AG09309 (cell line): ENCODE measurements at regions not wholly inside any gene's neighbourhood (a gene's known extent, or its start where the extent isn't known, plus 50 kb on each side); places are given as distances from the start of the nearest gene placed in this dataset.

Experiments
- DNase-seq: peaks from one replicate; pipeline ENCODE4 v3.0.0-alpha.2; 2010; ENCODE audit warnings: low read depth
- H3K4me3 ChIP-seq: 2 replicates; pipeline ENCODE4 v1.5.1; 2011; ENCODE audit warnings: mild to moderate bottlenecking, low read depth, low read length, moderate library complexity; ENCODE audit not compliant: control insufficient read depth
- TF ChIP-seq, protein P1 (sequence below): IDR thresholded peaks from 2 replicates; pipeline ENCODE4 v1.5.1; 2011; ENCODE audit warnings: mild to moderate bottlenecking, low read depth, low read length, inconsistent platforms; ENCODE audit not compliant: insufficient read depth, control insufficient read depth; ENCODE audit errors: missing control alignments

DNA sequence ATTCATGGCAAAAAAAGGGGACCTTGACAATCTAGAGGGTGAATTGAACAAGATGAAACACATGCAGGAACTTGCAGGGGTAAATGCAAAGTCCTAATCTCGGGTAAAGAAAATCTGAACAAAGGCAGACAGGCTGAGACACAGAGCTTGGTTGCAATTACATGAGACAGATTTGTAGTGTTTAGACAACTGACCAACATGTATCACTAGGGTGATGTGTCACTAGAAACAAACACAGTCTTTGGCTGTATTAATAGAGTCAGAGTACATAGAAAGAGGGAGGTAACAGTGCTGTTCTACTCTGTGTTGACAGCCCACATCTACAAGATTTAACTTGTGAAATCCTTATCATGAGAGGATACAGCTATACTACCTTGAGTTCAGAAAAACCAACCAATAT is 78.1 kb upstream of the GRIK3 start:
- H3K4me3 ChIP-seq = no peak overlapping the region
- TF ChIP-seq, protein P1, sequence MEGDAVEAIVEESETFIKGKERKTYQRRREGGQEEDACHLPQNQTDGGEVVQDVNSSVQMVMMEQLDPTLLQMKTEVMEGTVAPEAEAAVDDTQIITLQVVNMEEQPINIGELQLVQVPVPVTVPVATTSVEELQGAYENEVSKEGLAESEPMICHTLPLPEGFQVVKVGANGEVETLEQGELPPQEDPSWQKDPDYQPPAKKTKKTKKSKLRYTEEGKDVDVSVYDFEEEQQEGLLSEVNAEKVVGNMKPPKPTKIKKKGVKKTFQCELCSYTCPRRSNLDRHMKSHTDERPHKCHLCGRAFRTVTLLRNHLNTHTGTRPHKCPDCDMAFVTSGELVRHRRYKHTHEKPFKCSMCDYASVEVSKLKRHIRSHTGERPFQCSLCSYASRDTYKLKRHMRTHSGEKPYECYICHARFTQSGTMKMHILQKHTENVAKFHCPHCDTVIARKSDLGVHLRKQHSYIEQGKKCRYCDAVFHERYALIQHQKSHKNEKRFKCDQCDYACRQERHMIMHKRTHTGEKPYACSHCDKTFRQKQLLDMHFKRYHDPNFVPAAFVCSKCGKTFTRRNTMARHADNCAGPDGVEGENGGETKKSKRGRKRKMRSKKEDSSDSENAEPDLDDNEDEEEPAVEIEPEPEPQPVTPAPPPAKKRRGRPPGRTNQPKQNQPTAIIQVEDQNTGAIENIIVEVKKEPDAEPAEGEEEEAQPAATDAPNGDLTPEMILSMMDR = no peak

DNA sequence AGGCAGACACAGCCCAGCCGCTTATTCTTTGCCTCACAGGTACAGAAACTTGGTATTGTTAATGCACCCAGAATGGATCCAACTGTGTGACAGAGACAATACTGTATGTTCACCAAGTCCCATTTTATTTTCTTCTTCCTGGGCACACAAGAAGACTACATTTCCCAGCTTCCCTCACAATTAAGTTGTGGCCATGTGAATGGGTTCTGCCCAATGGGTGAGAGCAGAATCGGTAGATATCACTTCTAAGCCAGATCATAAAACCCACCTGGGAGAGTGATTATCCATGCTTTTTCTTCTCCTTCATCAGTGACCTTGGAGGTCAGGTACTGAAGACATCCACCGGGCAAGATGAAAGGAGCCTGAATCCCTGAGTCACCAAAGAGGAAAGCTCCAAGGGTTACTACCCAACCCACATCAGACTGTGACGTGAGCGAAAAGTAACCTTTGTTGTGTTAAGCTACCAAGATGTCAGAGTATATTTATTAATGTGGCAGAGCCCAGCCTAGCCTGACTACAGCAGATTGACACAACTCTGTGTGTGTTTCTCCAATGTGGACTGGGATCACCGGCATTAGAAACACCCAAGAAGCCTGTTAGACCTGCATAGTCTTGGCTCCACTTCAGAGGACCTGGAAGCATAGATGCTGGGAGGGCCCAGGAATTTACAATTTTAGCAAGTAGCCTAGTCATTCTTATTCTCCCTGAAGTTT is 79.1 kb upstream of the GRIK3 start:
- DNase-seq = no peak
- H3K4me3 ChIP-seq = no peak overlapping the region
- TF ChIP-seq, protein P1 = no peak

More for the DNA sequence above, 78.1 kb upstream of the GRIK3 start:
- DNase-seq = no peak

DNA sequence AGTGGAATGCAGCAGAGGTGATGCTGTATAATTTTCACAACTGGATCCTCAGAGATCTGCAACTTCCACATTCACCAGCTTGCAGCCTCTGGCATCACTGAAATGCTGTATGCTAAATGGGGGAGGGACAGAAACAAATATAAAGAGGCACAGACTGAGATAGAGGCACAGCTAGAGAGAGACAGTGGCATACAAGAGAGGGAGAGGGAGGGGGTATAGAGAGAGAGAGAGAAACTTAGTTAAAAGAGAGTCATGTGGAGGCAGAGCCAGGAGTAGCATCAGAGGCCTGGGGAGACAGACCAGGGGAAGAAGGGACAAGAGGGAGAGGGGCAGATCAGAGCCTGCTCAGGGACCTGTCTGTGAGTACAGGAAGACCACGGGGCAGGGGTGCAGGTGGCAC is 84.5 kb upstream of the GRIK3 start:
- DNase-seq = no peak
- H3K4me3 ChIP-seq = no peak overlapping the region
- TF ChIP-seq, protein P1 = no peak

DNA sequence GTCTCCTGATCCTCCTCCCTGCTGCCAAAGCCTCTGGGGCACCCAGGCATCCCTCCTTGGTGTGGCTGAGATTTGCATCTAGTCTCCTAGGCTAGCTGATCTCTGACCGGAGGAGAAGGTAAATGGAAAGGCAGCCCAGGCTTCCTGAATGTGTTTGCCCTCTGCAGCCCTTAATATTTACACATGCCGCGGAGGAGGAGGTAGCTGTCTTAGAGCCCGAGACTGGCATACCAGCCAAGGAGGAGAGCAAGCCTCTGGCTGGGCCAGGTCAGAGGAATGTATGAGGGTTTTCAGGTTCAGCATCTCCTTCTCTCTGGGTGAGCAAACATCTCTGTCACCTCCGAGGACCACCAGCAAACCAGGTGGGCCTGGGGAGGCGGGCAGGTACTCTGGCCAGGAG is 86.0 kb upstream of the GRIK3 start:
- TF ChIP-seq, protein P1 = no peak
- DNase-seq = no peak
- H3K4me3 ChIP-seq = no peak overlapping the region

DNA sequence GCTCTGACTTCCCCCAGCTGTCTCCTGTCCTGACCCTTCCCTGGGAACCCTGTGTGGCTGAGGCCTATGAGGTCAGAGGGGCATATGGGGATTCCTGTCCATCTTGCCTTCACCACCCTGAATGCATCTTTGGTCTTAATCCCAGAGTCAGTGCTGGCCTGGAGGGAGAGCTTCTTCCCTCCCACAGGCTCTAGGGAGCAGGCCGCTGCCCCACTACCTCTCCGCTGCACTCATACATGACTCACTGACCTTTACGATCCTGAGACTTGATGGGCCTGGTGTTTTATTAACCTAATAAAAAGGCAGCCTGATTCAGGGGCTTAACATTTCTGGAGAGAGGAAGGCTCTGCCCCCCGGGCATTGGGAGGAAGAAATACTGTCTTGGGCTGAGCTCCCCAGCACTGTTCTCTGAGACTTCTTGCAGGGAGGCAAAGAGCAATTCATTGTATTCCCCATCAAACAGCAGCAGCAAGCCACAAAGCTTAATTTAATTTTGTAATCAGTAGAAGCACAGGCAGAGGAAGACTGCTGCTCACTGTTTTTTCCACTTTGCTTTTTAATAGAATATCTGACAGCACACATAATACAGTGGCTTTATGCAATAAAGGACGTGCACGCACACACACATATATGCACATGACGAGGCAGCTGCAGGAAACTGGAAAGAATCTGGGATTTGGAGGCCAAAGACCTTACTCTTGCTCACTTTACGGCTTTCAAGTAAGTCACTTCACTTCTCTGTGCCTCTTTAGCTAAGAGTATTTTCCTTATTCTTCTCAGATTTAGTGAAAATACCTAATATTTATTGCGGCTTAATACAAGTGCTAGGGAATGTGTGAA is 89.2 kb upstream of the GRIK3 start:
- TF ChIP-seq, protein P1 = no peak
- DNase-seq = no peak
- H3K4me3 ChIP-seq = no peak overlapping the region

DNA sequence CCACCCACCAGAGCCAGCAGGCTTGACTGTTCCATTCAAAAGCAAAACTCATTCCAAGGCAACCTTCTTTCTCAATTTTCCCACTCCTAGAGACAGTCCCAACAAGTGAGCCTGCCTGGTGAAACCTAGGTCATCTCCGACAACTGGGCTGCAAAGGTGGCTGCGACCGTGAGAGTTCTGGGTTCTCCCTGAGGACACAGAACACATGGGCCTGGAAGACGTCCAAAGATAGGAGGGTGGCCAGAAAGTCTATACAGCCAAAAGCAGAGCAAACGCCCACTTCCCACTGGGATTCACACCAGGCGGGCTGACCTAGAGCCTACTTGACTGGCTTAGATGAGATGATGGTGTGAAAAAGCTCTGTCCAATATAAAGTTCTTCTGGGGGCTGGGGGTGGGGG is 90.2 kb upstream of the GRIK3 start:
- H3K4me3 ChIP-seq = no peak overlapping the region
- TF ChIP-seq, protein P1 = no peak
- DNase-seq = no peak
